HEK293 (cell line): ENCODE measurements at regions not wholly inside any gene's neighbourhood (a gene's known extent, or its start where the extent isn't known, plus 50 kb on each side); places are given as distances from the start of the nearest gene placed in this dataset.

Experiments used
- CTCF ChIA-PET: fragments of 350-600 bp; formaldehyde crosslinking; extraction: SDS; loops from one replicate; lab custom pipeline; 2021; ENCODE audit warnings: antibody characterized with exemption; lab: Yijun Ruan, JAX
- POLR2A ChIA-PET: fragments of 300-600 bp; formaldehyde crosslinking; extraction: SDS; loops from one replicate; lab custom pipeline; 2020; ENCODE audit warnings: antibody characterized with exemption, inconsistent platforms; lab: Yijun Ruan, JAX
- H3K27ac ChIP-seq: fragments of 200-500 bp; sonication (Bioruptor generic); 2 replicates; pipeline ENCODE4 v1.5.1; 2014; ENCODE audit warnings: low read depth, low read length, control low read depth, inconsistent platforms; ENCODE audit errors: extremely low read depth
- H3K36me3 ChIP-seq, 2 experiments: fragments of 200-500 bp in 1 of 2; sonication (Bioruptor generic) in 1 of 2; 1 replicate in 1 of 2; 2 replicates in 1 of 2; pipeline ENCODE4 v1.5.1; 2014 to 2017; ENCODE audit warnings: inconsistent platforms in 2 of 2, low read length in 2 of 2; ENCODE audit not compliant: control insufficient read depth in 2 of 2, insufficient read depth in 1 of 2
- H3K4me1 ChIP-seq: fragments of 200-500 bp; sonication (Bioruptor generic); 2 replicates; pipeline ENCODE4 v1.5.1; 2014; ENCODE audit warnings: mild to moderate bottlenecking, low read length, inconsistent platforms; ENCODE audit not compliant: control insufficient read depth, insufficient read depth
- H3K4me3 ChIP-seq: 2 replicates; pipeline ENCODE4 v1.5.1; 2011; ENCODE audit warnings: low read depth, mild to moderate bottlenecking, control low read depth, low read length, moderate library complexity
- H3K9me3 ChIP-seq: fragments of 200-500 bp; sonication (Bioruptor generic); 2 replicates; pipeline ENCODE4 v1.5.1; 2014; ENCODE audit warnings: low read depth, low read length, inconsistent platforms; ENCODE audit not compliant: control insufficient read depth, insufficient read depth
- FEZF1 ChIP-seq: fragments of 450-650 bp; formaldehyde crosslinking; IDR thresholded peaks from 2 replicates; pipeline ENCODE4 v1.5.1; 2016; ENCODE audit warnings: missing biosample characterization, missing genetic modification characterization
- HOXA7 ChIP-seq: sonication (generic); formaldehyde crosslinking; IDR thresholded peaks from 2 replicates; pipeline ENCODE4 v1.8.1; 2022; ENCODE audit warnings: missing genetic modification reagents, borderline replicate concordance
- HOXC10 ChIP-seq: sonication (generic); formaldehyde crosslinking; IDR thresholded peaks from 2 replicates; pipeline ENCODE4 v1.8.1; 2023; ENCODE audit warnings: mild to moderate bottlenecking, missing genetic modification reagents
- KLF10 ChIP-seq: fragments of 450-650 bp; IDR thresholded peaks from 2 replicates; pipeline ENCODE4 v1.5.1; 2018; ENCODE audit warnings: missing biosample characterization, mild to moderate bottlenecking, missing genetic modification characterization
- MYNN ChIP-seq: fragments of 450-650 bp; formaldehyde crosslinking; IDR thresholded peaks from 2 replicates; pipeline ENCODE4 v1.5.1; 2016; ENCODE audit warnings: missing biosample characterization, missing genetic modification characterization, borderline replicate concordance
- ZBTB21 ChIP-seq: fragments of 450-650 bp; formaldehyde crosslinking; IDR thresholded peaks from 2 replicates; pipeline ENCODE4 v1.5.1; 2017; ENCODE audit warnings: missing biosample characterization, missing genetic modification characterization
- ZEB2 ChIP-seq: fragments of 450-650 bp; formaldehyde crosslinking; IDR thresholded peaks from 2 replicates; pipeline ENCODE4 v1.5.1; 2016; ENCODE audit warnings: missing biosample characterization, missing genetic modification characterization
- ZIC2 ChIP-seq: fragments of 450-650 bp; formaldehyde crosslinking; IDR thresholded peaks from 2 replicates; pipeline ENCODE4 v1.5.1; 2016; ENCODE audit warnings: missing biosample characterization, missing genetic modification characterization
- ZNF121 ChIP-seq: fragments of 450-650 bp; formaldehyde crosslinking; IDR thresholded peaks from 2 replicates; pipeline ENCODE4 v1.5.1; 2016; ENCODE audit warnings: missing biosample characterization, missing genetic modification characterization
- ZNF133 ChIP-seq: fragments of 450-650 bp; formaldehyde crosslinking; IDR thresholded peaks from 2 replicates; pipeline ENCODE4 v1.5.1; 2016; ENCODE audit warnings: missing biosample characterization, missing genetic modification characterization
- ZNF184 ChIP-seq: fragments of 450-650 bp; IDR thresholded peaks from 2 replicates; pipeline ENCODE4 v1.5.1; 2018; ENCODE audit warnings: missing biosample characterization, mild to moderate bottlenecking, missing genetic modification characterization
- ZNF561 ChIP-seq: fragments of 450-650 bp; IDR thresholded peaks from 2 replicates; pipeline ENCODE4 v1.5.1; 2018; ENCODE audit warnings: missing biosample characterization, missing genetic modification characterization, borderline replicate concordance
- ZNF677 ChIP-seq: fragments of 450-650 bp; IDR thresholded peaks from 2 replicates; pipeline ENCODE4 v1.5.0; 2018; ENCODE audit warnings: missing biosample characterization, mild to moderate bottlenecking, missing genetic modification characterization, moderate library complexity
- ZNF747 ChIP-seq: fragments of 450-650 bp; formaldehyde crosslinking; IDR thresholded peaks from 2 replicates; pipeline ENCODE4 v1.5.1; 2016; ENCODE audit warnings: missing biosample characterization, missing genetic modification characterization
- ZNF76 ChIP-seq: fragments of 450-650 bp; formaldehyde crosslinking; IDR thresholded peaks from 2 replicates; pipeline ENCODE4; 2016; ENCODE audit warnings: low read depth, missing biosample characterization, missing genetic modification characterization, borderline replicate concordance
- ZXDB ChIP-seq: fragments of 450-650 bp; formaldehyde crosslinking; IDR thresholded peaks from 2 replicates; pipeline ENCODE4 v1.5.1; 2016; ENCODE audit warnings: missing biosample characterization, missing genetic modification characterization
- TF ChIP-seq, protein P1 (sequence below): fragments of 450-650 bp; formaldehyde crosslinking; IDR thresholded peaks from 2 replicates; pipeline ENCODE4 v1.5.1; 2016; ENCODE audit warnings: missing biosample characterization, missing genetic modification characterization
- TF ChIP-seq, protein P2 (sequence below): fragments of 450-650 bp; formaldehyde crosslinking; IDR thresholded peaks from 2 replicates; pipeline ENCODE4 v1.5.1; 2017; ENCODE audit warnings: missing biosample characterization, missing genetic modification characterization
- TF ChIP-seq, protein P3 (sequence below): fragments of 450-650 bp; formaldehyde crosslinking; IDR thresholded peaks from 2 replicates; pipeline ENCODE4 v1.5.1; 2016; ENCODE audit warnings: missing biosample characterization, missing genetic modification characterization
- TF ChIP-seq, protein P4 (sequence below): sonication (generic); formaldehyde crosslinking; IDR thresholded peaks from 2 replicates; pipeline ENCODE4 v1.8.1; 2022; ENCODE audit warnings: mild to moderate bottlenecking, moderate library complexity, missing genetic modification reagents
- TF ChIP-seq, protein P5 (sequence below): fragments of 450-650 bp; formaldehyde crosslinking; IDR thresholded peaks from 2 replicates; pipeline ENCODE4 v1.5.1; 2016; ENCODE audit warnings: missing biosample characterization, missing genetic modification characterization
- TF ChIP-seq, protein P6 (sequence below): fragments of 450-650 bp; formaldehyde crosslinking; IDR thresholded peaks from 2 replicates; pipeline ENCODE4 v1.5.1; 2017; ENCODE audit warnings: missing biosample characterization, missing genetic modification characterization

DNA sequence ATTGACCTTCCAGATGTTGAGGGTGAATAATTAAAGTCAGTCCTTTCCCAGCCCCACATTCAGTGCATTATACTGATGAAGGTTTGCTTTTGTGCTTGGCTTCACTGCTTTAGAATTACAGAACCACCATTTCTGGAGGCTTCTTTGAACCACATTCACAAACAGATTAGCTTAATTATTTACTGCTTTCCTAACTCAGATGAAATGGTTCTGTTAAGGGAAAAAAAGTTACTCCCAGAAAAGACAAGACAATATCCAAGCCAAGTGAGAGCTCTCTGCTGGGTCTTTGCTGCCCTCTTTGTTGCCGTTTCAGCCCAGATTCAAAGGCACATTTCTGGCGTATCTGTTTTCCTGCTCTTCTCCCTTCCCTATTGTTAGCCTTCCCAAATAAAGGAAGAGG is 188.9 kb downstream of the AHR start:
- TF ChIP-seq, protein P1, sequence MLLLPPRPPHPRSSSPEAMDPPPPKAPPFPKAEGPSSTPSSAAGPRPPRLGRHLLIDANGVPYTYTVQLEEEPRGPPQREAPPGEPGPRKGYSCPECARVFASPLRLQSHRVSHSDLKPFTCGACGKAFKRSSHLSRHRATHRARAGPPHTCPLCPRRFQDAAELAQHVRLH = no peak
- TF ChIP-seq HOXC10 = no peak
- TF ChIP-seq KLF10 (tag by site-specific recombination) = no peak
- no peak for TF ChIP-seq ZXDB (tag by site-specific recombination)
- no peak for TF ChIP-seq ZBTB21 (tag by site-specific recombination)
- TF ChIP-seq ZIC2 (tag by site-specific recombination) = no peak
- TF ChIP-seq, all 188 proteins: peak for 0
- H3K27ac ChIP-seq = no peak overlapping the region
- H3K4me1 ChIP-seq = no peaks in the 10 kb centered on the region
- CTCF ChIA-PET = no interaction called here
- POLR2A ChIA-PET = no interaction called here
- no peaks in the 10 kb centered on the region for H3K36me3 ChIP-seq
- no peak overlapping the region for H3K4me3 ChIP-seq
- no peaks in the 10 kb centered on the region for H3K9me3 ChIP-seq

DNA sequence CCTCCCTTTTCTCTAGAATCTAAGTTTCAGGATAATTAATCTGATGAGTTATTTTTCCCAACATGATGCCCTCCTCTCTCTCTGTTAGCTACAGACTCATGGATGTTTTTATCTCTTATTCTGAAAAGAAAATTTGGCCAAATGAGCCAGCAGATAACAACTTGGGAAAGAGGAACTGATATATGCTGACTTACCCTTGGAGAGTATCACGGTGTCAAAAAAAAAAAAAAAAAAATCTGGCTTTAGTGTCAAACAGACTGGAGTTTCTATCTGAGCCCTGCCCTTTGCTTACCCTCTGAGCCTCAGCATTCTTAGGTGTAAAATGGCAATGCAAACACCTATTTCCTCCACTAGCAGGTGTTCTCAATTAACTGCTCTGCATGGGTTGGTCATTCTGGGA is 190.4 kb downstream of the AHR start:
- ChIA-PET POLR2A (no interaction called here), CTCF (interaction anchor here (1.3 kb wide), 1 partner anchor 13 kb away, joined by 3 read pairs; no protein-coding TSS in a partner anchor)
- Histone ChIP-seq H3K27ac (no peak overlapping the region), H3K4me1 (no peaks in the 10 kb centered on the region), H3K4me3 (no peak overlapping the region), H3K36me3 (no peaks in the 10 kb centered on the region), H3K9me3 (no peaks in the 10 kb centered on the region)
- TF ChIP-seq ZNF747 (no peak), ZNF121 (tag by site-specific recombination) (no peak), ZNF133 (tag by site-specific recombination) (no peak), FEZF1 (tag by site-specific recombination) (no peak), ZEB2 (tag by site-specific recombination) (no peak), ZNF561 (tag by site-specific recombination) (no peak)
- TF ChIP-seq, protein P2, sequence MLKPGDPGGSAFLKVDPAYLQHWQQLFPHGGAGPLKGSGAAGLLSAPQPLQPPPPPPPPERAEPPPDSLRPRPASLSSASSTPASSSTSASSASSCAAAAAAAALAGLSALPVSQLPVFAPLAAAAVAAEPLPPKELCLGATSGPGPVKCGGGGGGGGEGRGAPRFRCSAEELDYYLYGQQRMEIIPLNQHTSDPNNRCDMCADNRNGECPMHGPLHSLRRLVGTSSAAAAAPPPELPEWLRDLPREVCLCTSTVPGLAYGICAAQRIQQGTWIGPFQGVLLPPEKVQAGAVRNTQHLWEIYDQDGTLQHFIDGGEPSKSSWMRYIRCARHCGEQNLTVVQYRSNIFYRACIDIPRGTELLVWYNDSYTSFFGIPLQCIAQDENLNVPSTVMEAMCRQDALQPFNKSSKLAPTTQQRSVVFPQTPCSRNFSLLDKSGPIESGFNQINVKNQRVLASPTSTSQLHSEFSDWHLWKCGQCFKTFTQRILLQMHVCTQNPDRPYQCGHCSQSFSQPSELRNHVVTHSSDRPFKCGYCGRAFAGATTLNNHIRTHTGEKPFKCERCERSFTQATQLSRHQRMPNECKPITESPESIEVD (tag by site-specific recombination) = no peak
- TF ChIP-seq, protein P3, sequence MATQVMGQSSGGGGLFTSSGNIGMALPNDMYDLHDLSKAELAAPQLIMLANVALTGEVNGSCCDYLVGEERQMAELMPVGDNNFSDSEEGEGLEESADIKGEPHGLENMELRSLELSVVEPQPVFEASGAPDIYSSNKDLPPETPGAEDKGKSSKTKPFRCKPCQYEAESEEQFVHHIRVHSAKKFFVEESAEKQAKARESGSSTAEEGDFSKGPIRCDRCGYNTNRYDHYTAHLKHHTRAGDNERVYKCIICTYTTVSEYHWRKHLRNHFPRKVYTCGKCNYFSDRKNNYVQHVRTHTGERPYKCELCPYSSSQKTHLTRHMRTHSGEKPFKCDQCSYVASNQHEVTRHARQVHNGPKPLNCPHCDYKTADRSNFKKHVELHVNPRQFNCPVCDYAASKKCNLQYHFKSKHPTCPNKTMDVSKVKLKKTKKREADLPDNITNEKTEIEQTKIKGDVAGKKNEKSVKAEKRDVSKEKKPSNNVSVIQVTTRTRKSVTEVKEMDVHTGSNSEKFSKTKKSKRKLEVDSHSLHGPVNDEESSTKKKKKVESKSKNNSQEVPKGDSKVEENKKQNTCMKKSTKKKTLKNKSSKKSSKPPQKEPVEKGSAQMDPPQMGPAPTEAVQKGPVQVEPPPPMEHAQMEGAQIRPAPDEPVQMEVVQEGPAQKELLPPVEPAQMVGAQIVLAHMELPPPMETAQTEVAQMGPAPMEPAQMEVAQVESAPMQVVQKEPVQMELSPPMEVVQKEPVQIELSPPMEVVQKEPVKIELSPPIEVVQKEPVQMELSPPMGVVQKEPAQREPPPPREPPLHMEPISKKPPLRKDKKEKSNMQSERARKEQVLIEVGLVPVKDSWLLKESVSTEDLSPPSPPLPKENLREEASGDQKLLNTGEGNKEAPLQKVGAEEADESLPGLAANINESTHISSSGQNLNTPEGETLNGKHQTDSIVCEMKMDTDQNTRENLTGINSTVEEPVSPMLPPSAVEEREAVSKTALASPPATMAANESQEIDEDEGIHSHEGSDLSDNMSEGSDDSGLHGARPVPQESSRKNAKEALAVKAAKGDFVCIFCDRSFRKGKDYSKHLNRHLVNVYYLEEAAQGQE (tag by site-specific recombination) = no peak

DNA sequence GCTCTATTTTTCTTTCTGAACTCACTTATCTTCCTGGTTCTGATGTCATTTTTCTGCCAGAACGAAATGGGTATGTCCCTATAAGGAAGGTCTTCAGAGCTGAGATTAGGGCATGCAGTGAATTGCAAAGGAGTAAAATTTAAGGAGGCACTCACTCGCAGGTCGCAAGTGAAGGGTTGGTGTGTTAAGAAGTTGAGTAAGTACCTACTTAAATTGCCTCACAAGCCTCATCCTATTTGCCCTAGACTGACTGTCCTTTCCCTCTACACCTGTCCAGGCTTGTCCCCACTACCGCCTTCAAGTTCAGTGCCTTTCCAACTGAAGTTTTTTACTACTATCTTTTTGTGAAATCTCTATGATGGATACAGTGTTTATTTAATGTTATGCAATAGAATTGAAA is 191.5 kb downstream of the AHR start:
- no peaks in the 10 kb centered on the region for H3K4me1 ChIP-seq
- POLR2A ChIA-PET = no interaction called here
- no peaks in the 10 kb centered on the region for H3K9me3 ChIP-seq
- H3K27ac ChIP-seq = no peak overlapping the region
- H3K4me3 ChIP-seq = no peak overlapping the region
- CTCF ChIA-PET = no interaction called here
- H3K36me3 ChIP-seq = no peaks in the 10 kb centered on the region
- TF ChIP-seq ZNF677 (tag by site-specific recombination) (no peak), ZNF76 (tag by site-specific recombination) (no peak), ZNF184 (no peak), ZNF561 (tag by site-specific recombination) (no peak), HOXA7 (CRISPR knock-in tag) (no peak), MYNN (tag by site-specific recombination) (no peak)
- TF ChIP-seq, protein P1 = no peak
- TF ChIP-seq, protein P4, sequence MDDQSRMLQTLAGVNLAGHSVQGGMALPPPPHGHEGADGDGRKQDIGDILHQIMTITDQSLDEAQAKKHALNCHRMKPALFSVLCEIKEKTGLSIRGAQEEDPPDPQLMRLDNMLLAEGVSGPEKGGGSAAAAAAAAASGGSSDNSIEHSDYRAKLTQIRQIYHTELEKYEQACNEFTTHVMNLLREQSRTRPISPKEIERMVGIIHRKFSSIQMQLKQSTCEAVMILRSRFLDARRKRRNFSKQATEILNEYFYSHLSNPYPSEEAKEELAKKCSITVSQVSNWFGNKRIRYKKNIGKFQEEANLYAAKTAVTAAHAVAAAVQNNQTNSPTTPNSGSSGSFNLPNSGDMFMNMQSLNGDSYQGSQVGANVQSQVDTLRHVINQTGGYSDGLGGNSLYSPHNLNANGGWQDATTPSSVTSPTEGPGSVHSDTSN = no peak
- TF ChIP-seq, protein P5, sequence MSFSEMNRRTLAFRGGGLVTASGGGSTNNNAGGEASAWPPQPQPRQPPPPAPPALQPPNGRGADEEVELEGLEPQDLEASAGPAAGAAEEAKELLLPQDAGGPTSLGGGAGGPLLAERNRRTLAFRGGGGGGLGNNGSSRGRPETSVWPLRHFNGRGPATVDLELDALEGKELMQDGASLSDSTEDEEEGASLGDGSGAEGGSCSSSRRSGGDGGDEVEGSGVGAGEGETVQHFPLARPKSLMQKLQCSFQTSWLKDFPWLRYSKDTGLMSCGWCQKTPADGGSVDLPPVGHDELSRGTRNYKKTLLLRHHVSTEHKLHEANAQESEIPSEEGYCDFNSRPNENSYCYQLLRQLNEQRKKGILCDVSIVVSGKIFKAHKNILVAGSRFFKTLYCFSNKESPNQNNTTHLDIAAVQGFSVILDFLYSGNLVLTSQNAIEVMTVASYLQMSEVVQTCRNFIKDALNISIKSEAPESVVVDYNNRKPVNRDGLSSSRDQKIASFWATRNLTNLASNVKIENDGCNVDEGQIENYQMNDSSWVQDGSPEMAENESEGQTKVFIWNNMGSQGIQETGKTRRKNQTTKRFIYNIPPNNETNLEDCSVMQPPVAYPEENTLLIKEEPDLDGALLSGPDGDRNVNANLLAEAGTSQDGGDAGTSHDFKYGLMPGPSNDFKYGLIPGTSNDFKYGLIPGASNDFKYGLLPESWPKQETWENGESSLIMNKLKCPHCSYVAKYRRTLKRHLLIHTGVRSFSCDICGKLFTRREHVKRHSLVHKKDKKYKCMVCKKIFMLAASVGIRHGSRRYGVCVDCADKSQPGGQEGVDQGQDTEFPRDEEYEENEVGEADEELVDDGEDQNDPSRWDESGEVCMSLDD (tag by site-specific recombination) = no peak
- TF ChIP-seq, protein P6, sequence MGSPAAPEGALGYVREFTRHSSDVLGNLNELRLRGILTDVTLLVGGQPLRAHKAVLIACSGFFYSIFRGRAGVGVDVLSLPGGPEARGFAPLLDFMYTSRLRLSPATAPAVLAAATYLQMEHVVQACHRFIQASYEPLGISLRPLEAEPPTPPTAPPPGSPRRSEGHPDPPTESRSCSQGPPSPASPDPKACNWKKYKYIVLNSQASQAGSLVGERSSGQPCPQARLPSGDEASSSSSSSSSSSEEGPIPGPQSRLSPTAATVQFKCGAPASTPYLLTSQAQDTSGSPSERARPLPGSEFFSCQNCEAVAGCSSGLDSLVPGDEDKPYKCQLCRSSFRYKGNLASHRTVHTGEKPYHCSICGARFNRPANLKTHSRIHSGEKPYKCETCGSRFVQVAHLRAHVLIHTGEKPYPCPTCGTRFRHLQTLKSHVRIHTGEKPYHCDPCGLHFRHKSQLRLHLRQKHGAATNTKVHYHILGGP = no peak
